Breast epithelium (tissue), 3 donors: ENCODE measurements at regions not wholly inside any gene's neighbourhood (a gene's known extent, or its start where the extent isn't known, plus 50 kb on each side); places are given as distances from the start of the nearest gene placed in this dataset.

Source experiments
- POLR2AphosphoS5 ChIP-seq, 3 donors: sonication (generic); formaldehyde crosslinking; IDR thresholded peaks; one replicate each; pipeline ENCODE4 v1.6.1; 2017; ENCODE audit warnings: antibody characterized with exemption in 3 of 3
- TF ChIP-seq, protein P1 (sequence below), 3 donors: fragments of 450-650 bp; IDR thresholded peaks; one replicate each; pipeline ENCODE4 v1.5.1; 2016 to 2017; ENCODE audit warnings: antibody characterized with exemption in 3 of 3, mild to moderate bottlenecking in 3 of 3, moderate library complexity in 3 of 3

DNA sequence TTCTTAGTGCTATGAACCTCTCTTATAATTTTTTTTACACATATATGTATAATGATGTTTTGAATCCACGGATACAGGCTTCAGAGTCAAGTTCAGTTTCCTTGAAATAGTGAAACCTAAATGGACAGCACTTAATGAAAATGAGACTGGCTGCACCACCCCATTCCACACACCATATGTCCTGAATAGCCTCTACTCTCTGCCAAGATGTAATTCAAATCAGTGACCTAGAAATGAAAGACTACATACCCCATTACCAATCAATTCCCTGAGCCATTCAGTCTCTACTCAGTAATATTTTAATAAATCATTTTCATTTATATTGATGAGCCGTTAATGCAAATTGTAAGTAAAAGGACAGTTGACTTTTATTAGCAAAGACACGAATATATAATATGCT lies 614.9 kb upstream of the TMPRSS15 start:
- TF ChIP-seq, protein P1, sequence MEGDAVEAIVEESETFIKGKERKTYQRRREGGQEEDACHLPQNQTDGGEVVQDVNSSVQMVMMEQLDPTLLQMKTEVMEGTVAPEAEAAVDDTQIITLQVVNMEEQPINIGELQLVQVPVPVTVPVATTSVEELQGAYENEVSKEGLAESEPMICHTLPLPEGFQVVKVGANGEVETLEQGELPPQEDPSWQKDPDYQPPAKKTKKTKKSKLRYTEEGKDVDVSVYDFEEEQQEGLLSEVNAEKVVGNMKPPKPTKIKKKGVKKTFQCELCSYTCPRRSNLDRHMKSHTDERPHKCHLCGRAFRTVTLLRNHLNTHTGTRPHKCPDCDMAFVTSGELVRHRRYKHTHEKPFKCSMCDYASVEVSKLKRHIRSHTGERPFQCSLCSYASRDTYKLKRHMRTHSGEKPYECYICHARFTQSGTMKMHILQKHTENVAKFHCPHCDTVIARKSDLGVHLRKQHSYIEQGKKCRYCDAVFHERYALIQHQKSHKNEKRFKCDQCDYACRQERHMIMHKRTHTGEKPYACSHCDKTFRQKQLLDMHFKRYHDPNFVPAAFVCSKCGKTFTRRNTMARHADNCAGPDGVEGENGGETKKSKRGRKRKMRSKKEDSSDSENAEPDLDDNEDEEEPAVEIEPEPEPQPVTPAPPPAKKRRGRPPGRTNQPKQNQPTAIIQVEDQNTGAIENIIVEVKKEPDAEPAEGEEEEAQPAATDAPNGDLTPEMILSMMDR (IDR thresholded peaks at IDR 0.05): no peak
- no peak for TF ChIP-seq POLR2AphosphoS5 (IDR thresholded peaks at IDR 0.05)
